Cortex of kidney (tissue), 1 donor: ENCODE measurements at regions not wholly inside any gene's neighbourhood (a gene's known extent, or its start where the extent isn't known, plus 50 kb on each side); places are given as distances from the start of the nearest gene placed in this dataset.
"Not testable (repeated sequence)": the region's sequence is repeated elsewhere in the genome, so short reads cannot be mapped to it uniquely, and the experiment has no call there.

ENCODE experiments used
- DNase-seq: peaks from one replicate; lab custom pipeline; 2025; lab: John Stamatoyannopoulos, UW

DNA sequence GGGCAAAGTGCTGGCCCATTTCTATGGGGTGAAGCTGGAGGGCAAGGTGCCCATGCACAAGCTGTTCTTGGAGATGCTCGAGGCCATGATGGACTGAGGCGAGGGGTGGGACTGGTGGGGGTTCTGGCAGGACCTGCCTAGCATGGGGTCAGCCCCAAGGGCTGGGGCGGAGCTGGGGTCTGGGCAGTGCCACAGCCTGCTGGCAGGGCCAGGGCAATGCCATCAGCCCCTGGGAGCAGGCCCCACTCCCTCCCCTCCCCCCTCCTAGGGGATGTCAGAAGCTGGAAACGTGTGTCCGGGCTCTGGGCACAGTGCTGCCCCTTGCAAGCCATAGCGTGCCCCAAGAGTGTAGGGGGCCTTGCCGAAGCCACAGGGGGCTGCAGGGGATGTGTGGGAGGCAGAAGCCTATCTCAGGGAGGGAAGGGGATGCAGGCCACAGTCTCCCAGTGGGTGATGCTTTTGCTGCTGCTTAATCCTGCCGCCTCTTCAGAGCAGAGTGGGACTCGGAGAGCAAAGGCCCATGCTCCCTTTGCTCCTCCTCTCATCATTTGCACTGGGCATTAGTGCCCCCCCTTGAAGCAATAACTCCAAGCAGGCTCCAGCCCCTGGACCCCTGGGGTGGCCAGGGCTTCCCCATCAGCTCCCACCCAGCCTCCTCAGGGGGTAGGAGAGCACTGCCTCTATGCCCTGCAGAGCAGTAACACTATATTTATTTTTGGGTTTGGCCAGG lies 85.2 kb downstream of the MRPL57 start:
- not testable (repeated sequence) for DNase-seq

DNA sequence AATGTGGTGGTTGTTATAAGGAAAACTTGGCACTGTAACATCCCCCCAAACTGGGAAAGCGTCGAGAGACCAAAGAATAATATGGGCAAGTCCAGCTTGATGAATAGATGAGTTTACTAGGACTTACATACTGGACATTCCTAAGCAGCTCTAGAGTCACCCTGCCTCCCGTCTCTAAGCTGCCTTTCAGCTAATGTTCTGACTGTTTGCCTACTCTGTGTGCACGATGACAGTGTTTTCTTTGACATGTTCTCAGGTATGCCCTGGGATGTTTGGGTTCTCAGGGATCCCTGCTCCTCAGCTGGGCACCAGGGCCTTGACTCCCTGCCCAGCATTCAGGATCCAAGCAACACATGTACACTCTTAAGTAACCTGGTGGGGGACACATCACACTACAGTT lies 87.5 kb downstream of the MRPL57 start:
- DNase-seq = not testable (repeated sequence)

DNA sequence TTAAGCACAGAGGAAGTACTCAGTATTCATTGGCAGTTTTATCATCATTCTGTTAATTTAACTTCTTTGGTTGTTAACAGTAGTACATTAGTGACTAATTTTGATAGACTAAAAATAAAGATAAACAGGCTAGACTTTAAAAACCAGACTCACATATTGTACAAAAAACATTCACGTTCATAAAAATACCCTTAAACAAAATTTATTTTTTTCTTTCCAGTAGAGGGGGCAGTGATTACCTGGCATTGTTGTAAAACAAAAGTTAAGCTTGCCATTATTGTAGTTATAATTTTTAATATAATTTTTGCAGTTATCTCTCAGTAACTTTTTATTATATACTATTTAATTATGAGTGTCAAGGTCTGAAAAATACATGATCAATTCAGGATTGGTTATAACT lies 92.0 kb downstream of the MRPL57 start:
- DNase-seq = not testable (repeated sequence)

DNA sequence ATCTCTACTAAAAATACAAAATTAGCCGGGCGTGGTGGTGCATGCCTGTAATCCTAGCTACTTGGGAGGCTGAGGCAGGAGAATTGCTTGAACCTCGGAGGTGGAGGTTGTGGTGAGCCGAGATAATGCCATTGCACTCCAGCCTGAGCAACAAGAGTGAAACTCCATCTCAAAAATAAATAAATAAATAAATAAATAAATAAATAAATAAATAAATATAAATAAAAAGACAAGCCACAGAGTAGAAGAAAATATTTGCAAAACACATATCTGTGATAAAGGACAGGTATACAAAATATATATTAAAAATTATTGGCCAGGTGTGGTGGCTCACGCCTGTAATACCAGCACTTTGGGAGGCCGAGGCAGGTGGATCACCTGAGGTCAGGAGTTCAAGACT lies 96.0 kb downstream of the MRPL57 start:
- not testable (repeated sequence) for DNase-seq

DNA sequence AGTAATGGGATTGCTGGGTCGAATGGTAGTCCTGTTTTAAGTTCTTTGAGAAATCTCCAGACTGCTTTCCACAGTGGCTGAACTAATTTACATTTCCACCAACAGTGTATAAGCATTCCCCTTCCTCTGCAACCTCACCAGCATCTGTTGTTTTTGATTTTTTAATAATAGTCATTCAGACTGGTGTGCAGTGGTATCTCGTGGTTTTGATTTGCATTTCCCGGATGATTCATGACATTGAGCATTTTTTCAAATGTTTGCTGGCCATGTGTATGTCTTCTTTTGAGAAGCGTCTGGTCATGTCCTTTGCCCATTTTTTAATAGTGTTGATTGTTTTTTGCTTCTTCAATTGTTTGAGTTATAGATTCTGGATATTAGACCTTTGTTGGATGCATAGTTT lies 98.0 kb downstream of the MRPL57 start:
- DNase-seq = not testable (repeated sequence)

DNA sequence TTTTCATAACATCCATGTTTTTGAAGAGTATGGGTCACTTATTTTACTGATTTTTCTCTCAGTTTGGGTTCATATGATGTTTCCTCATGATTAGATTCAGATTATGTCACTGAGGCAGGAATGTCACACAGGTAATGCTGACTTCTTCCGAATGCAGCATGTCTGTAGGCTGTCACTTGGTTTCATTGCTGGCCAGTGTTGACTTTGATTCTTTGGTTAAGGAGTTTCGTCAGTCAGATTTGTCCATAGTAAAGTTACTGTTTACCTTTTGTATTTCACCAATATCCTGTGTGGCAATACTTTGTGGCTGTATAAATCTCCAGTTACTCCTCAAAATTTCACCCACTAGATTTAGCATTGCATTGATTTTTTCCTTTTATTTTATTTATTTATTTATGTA lies 105.6 kb downstream of the MRPL57 start:
- no peak for DNase-seq

DNA sequence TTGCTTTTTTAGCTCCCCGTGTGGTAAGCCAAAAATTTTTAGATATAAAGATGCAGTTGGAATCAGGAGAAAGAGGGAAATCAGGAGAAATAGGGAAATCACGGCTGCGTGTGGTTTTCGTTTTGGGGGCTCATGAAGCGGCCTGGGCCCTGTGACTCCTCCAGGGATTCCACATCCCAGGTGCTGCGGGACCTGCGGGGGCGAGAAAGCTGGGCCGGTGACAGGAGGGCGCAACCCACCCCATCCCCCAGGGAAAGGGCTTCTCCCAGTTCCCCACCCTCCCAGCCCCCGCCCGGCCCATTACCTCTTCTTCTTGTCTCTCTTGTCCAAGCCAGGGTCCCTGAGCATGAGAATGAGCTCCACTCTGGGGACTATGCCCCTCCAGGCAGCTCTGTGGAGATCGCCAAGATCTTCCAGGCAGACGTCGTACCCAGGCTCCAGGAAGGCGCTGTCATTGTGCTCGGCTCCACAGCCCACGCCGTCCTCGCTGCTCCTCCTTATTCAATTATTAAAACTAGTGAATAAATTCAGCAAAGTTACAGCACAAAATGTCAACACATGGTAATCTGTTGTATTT lies 111.0 kb downstream of the MRPL57 start:
- no peak for DNase-seq

DNA sequence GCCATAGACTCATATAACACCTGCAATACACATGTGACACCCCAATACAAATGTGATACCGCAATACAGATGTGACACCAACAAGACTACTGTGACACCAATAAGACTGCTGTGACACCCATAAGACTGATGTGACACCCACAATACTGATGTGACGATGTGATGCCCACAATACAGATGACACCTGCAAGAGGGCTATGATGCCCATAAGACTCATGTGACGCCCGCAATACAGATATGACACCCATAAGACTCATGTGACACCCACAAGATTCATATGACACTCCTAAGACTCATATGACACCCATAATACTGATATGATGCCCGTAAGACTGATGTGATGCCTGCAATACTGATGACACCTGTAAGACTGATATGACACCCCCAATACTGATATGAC lies 113.0 kb downstream of the MRPL57 start:
- no peak for DNase-seq

DNA sequence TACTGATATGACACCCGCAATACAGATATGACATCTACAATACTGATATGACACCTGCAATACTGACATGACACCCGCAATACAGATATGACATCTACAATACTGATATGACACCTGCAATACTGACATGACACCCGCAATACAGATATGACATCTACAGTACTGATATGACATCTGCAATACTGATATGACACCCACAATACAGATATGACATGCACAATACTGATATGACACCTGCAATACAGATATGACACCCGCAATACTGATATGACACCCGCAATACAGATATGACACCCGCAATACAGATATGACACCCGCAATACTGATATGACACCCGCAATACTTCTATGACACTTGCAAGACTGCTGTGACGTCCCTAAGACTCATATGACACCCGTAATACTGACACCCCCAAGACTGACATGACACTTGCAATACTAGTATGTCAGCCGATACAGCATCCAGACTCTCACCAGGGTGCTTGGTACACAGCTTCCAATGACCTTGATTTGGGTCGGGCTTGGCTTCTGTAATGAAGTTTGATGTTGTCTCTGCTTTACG lies 114.1 kb downstream of the MRPL57 start:
- not testable (repeated sequence) for DNase-seq

DNA sequence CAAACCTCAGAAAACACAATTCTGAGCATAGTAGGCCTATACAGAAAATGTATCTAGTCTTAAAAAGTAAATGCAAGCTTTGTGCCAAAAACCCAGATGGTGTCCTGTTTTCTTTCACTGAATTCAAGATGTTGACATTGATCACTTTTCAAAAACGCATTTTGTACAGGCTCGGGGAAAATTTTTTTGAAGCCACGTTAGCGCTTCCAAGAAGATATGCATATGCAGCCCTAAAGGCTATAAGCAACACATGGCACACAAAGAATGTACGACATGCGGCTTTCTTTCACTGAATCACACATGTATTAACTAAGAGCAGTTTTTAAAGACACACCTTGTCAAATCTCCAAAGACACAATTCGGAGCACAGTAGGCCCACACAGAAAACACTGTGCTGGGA lies 115.4 kb downstream of the MRPL57 start:
- no peak for DNase-seq

DNA sequence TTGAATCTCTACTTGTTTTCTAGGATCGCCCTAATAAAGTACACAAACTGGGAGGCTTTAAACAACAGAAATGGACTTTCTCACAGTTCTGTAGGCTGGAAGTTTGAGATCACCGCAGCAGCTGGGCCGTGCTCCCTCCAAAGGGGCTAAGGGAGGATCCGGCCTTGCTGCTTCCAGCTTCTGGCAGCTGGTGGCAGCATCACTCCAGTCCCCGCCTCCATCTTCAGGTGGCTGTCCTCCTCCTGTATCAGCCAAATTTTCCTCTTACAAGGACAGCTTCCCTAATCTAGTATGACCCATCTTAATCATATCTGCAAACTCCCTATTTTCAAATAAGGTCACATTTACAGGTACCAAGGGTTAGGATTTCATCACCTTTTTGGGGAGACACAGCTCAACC lies 120.5 kb downstream of the MRPL57 start:
- not testable (repeated sequence) for DNase-seq

DNA sequence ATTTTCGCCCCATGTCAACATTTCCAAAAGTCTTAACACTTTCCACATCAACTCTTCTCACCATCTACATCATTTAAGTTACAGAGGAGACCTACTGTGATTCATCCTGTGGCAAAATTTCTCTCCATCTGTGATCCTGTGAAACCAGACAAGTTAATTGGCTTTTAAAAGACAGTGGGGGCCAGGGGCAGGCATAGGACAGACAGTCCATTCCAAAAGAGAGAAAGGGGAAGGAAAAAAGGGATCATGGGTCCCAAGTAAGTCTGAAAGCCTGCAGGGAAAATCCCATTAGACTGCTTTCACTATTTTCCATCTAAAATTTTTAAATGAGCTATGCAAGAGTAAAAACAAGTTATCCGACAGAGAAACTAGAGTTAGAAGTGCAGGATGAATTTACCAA lies 121.0 kb downstream of the MRPL57 start:
- no peak for DNase-seq

DNA sequence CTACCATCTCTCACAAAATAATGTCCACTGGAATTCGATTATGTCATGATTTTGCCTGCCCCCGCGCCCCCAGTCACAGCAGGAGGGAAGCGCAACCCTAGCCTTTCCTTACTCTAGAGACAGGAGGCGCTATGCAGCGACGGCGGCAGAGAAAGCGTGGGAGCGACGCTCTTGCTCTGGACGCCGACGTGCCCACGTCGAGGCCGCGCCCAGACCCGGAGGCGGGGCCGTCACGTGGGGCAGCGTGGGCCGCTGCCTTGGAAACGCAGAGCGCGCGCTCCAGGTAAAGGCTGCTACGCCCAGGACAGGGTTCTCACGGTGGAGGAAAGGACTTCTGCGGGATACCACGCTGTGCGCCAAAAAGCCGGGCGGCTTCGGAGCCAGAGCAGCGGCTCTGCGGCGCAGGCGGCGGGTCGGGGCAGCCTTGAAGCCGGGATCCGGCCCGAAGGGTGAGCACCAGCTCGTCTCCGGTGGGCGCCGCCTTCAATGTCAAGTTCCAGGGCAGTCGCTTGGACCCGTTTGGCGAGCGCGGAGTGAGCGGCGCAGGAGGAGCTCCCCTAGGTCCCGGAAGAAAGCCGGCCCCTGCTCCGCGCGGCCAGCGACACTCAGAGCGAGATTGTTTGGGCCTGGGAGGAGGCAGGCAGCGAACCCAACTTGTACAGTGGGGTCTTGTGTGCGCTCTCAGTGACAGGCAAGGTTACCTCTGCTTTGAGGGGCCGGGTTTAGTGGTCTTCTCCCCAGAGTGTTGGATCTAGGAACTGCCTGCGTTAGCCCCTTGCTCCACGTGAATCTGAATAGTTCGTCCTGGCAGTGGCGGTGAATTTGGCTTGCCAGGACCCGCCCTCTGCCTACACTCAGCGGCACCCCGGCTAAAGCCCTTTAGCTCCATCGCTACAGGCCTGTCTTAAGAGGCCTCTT lies 121.7 kb downstream of the MRPL57 start:
- DNase-seq = peak; percentile 36

DNA sequence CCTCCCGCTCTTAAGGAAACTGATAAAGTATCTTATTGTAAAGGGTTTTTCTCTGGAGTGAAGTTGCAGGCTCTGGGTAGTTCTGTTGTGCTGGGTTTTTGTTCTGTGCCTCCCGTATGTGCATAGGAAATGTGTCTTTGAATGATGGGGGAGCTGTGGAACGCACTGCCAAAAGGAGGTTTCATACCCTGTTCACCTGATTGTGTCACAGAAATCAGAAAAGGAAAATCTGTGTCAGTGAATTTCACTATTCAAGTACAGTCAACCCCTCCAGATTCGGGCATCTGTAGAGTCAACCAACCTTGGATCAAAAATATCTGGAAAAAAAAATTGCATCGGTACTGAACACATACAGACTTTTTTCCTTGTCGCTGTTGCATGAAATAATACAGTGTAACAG lies 127.8 kb downstream of the MRPL57 start:
- no peak for DNase-seq

DNA sequence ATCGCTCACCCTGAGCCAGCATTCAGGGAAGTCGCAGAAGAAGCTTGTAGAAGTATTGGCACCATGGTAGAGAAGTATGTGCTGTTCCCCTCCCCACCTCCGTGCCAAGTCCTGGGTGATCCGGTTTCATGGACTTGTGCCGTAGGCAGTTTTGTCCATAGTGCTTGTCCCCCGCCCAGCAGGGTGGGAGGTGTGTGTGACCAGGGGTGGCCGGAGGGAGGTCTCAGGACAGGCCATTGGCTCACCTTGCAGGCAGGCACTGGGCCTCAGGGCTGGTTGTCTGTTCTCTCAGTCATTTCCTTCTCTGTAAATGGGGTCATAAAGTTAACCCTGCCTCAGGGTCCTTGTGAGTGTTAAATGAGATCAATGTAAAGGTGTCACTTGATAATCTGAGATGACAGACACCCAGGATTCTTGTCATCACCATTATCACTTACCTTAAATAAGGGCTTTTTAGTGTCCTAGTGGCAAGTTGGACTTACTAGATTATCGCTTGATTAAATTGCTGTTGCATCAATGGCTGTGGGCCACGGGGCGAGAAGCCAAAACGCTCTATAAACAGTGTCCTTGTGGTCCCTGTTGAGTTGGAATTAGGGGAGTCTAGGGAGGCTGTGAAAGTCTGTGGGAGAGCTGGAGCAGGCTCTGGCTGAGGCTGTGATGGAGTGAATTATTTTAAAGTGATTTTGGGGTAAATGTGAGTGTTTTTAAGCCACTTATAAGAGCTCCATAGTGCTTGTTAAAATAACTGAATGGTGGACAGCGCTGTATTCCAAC lies 130.0 kb downstream of the MRPL57 start:
- DNase-seq = not testable (repeated sequence)

DNA sequence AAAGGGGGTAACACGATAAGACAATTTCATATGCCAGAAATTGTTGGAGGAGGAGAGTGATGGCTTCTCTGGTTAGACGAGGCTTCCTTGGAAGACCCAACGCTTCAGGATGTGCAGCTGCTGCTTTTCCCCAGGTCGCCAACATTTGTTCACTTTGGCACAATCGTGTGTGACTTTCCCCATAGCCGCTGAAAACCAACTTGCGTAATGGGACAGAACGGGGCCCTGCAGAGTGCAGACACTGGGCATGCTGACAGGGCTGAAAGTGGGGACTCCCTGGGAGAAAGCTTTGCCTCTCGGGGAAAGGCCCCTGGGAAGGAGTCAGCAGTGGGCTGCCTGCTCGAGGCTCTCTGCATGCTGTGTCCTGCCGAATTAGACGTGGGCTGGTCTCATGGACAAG lies 130.7 kb downstream of the MRPL57 start:
- DNase-seq = not testable (repeated sequence)

DNA sequence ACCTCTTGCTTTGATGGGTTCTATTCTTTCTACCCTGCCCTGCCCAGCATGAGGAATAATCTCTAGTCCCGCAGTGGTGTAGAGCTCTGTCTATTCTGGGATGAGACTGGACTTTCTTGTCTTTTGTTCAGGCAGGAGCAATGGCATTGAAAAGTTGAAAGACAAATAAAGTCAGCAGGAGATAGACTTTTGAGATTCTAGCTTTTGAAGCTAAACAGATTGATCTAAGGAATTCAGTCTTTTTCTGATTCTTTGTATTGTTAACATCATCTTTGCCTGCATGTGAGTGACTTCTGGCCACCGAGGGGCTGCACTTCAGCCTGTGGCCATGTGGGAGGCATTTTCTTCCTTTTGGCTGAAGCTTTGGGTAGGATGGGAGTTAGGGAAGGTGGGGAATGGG lies 132.4 kb downstream of the MRPL57 start:
- DNase-seq = no peak

DNA sequence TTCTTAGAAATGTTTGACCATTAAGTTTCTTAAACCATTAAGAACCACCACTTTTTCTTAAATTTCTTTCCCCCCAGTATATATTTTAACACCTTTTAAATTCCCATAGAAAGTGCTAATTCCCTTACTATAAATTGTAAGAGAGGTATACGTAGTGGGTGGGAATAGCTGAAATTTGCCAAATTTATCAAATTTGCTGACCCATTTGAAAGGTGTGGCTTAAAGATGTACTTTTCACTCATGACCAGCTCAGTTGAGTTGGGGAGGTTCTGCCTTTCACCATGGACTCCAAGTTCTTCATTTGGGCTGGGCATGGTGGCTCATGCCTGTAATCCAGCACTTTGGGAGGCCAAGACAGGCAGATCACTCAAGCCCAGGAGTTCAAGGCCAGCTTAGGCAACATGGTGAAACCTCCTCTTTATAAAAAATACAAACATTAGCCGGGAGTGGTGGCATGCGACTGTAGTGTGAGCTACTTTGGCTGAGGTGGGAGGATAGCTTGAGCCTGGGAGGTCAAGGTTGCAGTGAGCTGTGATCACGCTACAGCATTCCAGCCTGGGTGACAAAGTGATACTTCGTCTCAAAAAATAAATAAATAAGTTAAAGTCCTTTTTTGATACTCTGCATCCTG lies 133.2 kb downstream of the MRPL57 start:
- DNase-seq = no peak

DNA sequence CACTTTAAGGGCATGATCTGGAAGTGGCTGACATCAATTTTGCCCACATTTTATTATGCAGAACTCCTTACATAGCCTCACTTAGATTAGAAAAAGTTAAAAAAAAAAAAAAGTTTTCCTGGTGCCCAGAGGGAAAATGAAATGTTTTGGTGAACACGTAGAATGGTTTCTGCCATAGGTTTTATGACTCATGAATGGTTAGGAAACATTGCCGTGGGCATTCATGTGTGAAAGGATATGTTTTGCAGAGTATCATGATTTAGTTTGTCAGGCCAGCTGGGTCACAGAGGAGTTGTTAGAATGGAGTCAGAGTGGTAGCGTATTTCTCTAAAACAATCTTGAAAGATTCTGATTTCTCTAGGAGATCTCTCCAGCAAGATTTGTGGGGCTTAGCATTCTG lies 133.8 kb downstream of the MRPL57 start:
- no peak for DNase-seq

DNA sequence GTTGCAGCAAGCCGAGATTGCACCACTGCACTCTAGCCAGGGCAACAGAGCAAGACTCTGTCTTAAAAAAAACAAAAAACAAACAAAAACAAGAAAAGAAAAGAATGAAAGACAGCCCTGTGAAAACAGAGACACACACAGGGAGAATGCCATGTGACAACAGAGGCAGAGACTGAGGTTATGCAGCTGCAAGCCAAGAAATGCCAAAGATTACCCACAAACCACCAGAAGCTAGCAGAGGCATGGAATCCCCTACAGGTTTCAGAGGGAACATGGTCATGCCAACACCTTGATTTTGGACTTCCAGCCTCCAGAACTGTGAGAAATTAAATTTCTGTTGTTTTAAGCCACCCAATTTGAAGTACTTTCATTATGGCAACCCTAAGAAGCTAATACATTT lies 138.5 kb downstream of the MRPL57 start:
- DNase-seq = not testable (repeated sequence)

DNA sequence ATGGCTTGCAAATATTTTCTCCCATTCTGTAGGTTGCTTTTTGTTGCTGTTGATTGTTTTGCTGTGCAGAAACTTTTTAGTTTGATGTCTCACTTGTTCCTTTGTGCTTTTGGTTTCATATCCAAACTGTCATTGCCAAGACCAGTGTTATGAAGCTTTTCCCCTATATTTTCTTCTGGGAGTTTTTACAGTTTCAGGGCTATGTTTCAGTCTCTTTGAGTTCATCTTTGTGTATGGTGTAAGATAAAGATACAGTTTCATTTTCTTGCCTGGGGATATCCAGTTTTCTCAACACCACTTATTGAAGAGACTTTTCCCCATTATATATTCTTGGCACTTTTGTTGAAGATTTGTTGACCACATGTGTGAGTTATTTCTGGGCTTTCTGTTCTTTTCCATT lies 139.9 kb downstream of the MRPL57 start:
- DNase-seq = no peak
